Small intestine (tissue), 7 donors: ENCODE measurements at regions not wholly inside any gene's neighbourhood (a gene's known extent, or its start where the extent isn't known, plus 50 kb on each side); places are given as distances from the start of the nearest gene placed in this dataset.
A peak's percentile ranks its signal among the peaks of the same experiment; 100 is the strongest.

Source experiments
- DNase-seq, 2 donors: peaks; one replicate each; pipeline versions ENCODE4 v3.0.0 to v3.0.0-alpha.2; 2013
- FAIRE-seq: peaks from 2 replicates; lab custom pipeline; 2012; peaks lifted over from hg19 to GRCh38; lab: Jason Lieb, UNC
- H3K27ac ChIP-seq, 3 donors: one replicate each; pipeline ENCODE4 v1.5.1; 2013; ENCODE audit warnings: low read length in 2 of 3, mild to moderate bottlenecking in 2 of 3, control low read depth in 1 of 3, inconsistent platforms in 1 of 3, low read depth in 1 of 3, moderate library complexity in 1 of 3
- H3K27me3 ChIP-seq, 3 donors: one replicate each; pipeline ENCODE4 v1.6.1; 2013; ENCODE audit warnings: low read length in 3 of 3, inconsistent platforms in 1 of 3; ENCODE audit not compliant: control insufficient read depth in 3 of 3, insufficient read depth in 3 of 3
- H3K36me3 ChIP-seq, 3 donors: one replicate each; pipeline ENCODE4 v1.6.1; 2013; ENCODE audit warnings: low read length in 3 of 3, inconsistent platforms in 1 of 3, low read depth in 1 of 3, mild to moderate bottlenecking in 1 of 3, moderate library complexity in 1 of 3; ENCODE audit not compliant: control insufficient read depth in 3 of 3, insufficient read depth in 2 of 3
- H3K4me1 ChIP-seq, 3 donors: one replicate each; pipeline ENCODE4 v1.6.1; 2013; ENCODE audit warnings: low read length in 2 of 3, inconsistent platforms in 1 of 3, low read depth in 1 of 3, mild to moderate bottlenecking in 1 of 3, moderate library complexity in 1 of 3; ENCODE audit not compliant: control insufficient read depth in 3 of 3, insufficient read depth in 2 of 3
- H3K4me3 ChIP-seq, 3 donors: one replicate each; pipeline ENCODE4 v1.5.1; 2013; ENCODE audit warnings: low read length in 3 of 3, control low read depth in 1 of 3, inconsistent platforms in 1 of 3, low read depth in 1 of 3, mild to moderate bottlenecking in 1 of 3, moderate library complexity in 1 of 3
- H3K9me3 ChIP-seq, 2 donors: one replicate each; pipeline ENCODE4 v1.6.1; 2013; ENCODE audit warnings: low read depth in 1 of 2, low read length in 1 of 2; ENCODE audit not compliant: control insufficient read depth in 2 of 2, insufficient read depth in 1 of 2
- WGBS, 3 donors: extraction: QIAGEN DNeasy Blood & Tissue Kit; methylation state at CpG; one replicate each; pipeline ENCODE4 v1.1.7; 2013; 5-methylcytosine and 5-hydroxymethylcytosine counted together
- donor health status: healthy with polysubstance abuse.
- donor health status: control.
- donor health status: control.
- donor health status: Bipolar disorder and iron deficiency.
- donor health status: healthy.

DNA sequence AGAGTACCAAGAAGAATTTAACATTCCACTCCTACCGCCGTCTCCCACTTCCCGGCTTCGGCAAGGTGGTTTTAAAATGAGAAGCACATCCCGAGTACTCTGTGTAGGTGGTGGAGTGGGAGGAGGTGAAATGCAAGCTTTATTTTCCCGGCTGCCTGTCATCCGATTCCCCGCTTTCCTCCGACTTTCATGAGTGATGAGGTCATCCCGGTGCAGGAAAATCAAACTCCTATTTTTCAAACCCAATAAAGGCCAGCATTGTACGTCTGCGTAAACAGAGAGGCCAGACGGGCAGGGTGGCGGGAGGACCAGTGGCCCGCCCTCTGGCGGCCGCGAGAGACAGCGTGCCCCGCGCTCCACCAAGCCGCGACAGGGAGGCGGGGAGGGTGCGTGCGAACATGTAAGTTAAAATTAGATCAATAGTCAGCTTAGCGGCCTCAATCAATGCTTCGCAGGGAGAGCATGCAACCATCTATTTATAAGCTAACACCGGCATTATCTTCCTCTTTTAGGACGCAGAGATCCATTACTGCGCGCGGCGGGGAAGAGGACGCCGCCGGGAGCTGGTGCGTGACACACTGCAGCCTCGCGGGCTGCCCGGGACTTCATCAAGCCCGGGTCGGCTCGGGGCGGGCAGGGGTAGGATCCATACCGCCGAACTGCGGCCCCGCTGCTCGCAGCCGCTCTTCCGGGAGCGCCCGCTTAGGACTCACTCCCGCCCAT is 163.3 kb downstream of the CD47 start:
- Histone ChIP-seq H3K27ac (no peak overlapping the region), H3K4me1 (peaks cover 0 to 4% (median 2%) of the 10 kb centered on the region in 3 donors), H3K27me3 (peaks cover 0 to 9% (median 2%) of the 10 kb centered on the region in 3 donors), H3K36me3 (no peaks in the 10 kb centered on the region), H3K4me3 (peak overlapping the region in 2 of 3 donors; percentile 47 to 50), H3K9me3 (no peaks in the 10 kb centered on the region)
- no peak for FAIRE-seq
- WGBS, 3 donors, result 1 to 2% (median 1%) methylated on average over 55 of the region's 55 CpGs
- DNase-seq, result peak; percentile 58 to 81

DNA sequence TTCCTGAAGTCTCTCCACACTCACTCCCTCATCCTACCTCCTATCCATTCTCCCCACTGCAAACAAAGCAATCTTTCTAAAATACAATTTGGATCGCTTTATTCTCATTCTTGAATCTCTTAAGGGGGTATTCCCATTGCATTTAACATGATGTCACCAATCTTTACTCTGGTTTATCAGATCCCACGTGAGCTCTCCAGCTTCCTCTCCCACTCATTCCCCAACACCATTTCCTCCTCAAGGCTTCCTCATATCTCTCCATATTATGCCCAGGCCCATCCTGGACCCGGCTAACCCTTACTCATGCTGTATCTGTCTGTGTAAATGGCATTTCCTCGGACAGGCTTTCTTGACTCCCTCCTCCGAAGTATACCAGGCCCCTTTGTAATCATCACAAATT is 165.0 kb downstream of the CD47 start:
- Histone ChIP-seq H3K27ac (no peak overlapping the region), H3K36me3 (no peaks in the 10 kb centered on the region), H3K4me3 (no peak overlapping the region), H3K4me1 (peaks cover 0 to 4% (median 2%) of the 10 kb centered on the region in 3 donors), H3K9me3 (no peaks in the 10 kb centered on the region), H3K27me3 (peaks cover 0 to 9% (median 2%) of the 10 kb centered on the region in 3 donors)
- FAIRE-seq (no peak), DNase-seq (no peak)
- 91 to 96% (median 94%) methylated on average over 5 of the region's 5 CpGs for WGBS, 3 donors

DNA sequence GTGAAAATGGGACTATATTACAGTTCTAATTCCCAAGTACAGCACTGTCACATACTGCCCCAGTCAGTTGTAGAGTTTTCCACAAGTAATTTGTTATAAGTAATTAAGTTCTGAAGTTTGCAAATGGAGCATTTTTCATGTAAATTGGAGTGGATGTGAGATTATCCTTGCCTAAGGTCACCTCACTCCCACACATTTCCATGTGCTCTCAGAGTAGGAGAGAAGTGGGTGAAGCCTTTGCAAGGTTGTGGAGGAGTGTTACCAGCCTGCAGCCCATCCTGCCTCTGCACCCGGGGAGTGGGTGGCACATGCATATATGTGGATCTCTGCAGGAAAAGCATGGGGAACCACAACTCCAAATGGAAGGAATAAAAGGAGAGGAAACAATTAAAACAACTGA is 169.8 kb downstream of the CD47 start:
- H3K4me1 ChIP-seq, result no peaks in the 10 kb centered on the region
- no peaks in the 10 kb centered on the region for H3K36me3 ChIP-seq
- FAIRE-seq, result no peak
- no peak overlapping the region for H3K4me3 ChIP-seq
- H3K9me3 ChIP-seq, result no peaks in the 10 kb centered on the region
- no peak overlapping the region for H3K27ac ChIP-seq
- peaks cover 0 to 2% (median 0%) of the 10 kb centered on the region in 3 donors for H3K27me3 ChIP-seq
- WGBS, 3 donors, result 67 to 88% (median 83%) methylated on average over 1 of the region's 1 CpG
- DNase-seq, result no peak

DNA sequence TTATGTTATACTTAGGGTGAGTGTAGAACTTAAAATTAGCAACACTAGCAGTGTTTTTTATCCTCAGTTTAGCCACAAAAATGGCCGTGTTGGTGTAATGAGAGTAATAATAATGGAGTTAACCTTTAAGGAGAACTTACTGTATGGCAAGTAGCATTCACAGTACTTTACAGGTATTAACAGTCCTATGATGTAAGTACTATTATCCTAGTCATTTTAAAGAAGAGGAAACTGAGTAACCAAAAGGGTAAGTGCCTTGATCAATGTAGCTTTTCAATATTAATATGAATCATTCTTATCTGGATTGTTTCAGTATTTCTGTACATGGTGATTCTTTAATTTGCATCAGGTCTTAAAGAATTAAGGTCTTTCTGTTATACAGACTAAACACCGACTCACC is 170.3 kb downstream of the CD47 start:
- Histone ChIP-seq H3K9me3 (no peaks in the 10 kb centered on the region), H3K4me1 (no peaks in the 10 kb centered on the region), H3K4me3 (no peak overlapping the region), H3K27ac (no peak overlapping the region), H3K36me3 (no peaks in the 10 kb centered on the region), H3K27me3 (peaks cover 0 to 2% (median 0%) of the 10 kb centered on the region in 3 donors)
- no peak for DNase-seq
- WGBS, 3 donors, result 74 to 83% (median 79%) methylated on average over 2 of the region's 2 CpGs
- FAIRE-seq, result no peak

DNA sequence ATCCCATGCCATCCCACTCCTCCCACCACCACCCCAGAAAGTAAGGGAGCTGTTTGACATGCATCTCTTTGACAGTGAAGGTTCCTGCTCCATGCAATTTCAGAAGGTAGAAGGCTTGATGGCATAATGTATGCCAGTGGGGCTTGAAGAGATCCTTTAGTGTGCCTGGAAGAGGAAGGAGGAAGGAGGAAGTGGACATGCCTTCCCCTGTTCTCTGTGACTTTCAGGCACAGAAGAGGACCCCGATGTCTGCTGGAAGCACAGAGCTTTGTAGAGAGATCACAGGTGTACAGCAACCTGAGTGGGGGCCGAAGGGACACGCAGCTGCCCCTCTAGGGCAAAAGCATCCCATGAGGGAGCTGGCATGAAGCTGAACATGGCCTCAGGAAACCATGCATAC is 171.6 kb downstream of the CD47 start:
- Histone ChIP-seq H3K4me3 (no peak overlapping the region), H3K4me1 (no peaks in the 10 kb centered on the region), H3K27ac (no peak overlapping the region), H3K9me3 (no peaks in the 10 kb centered on the region), H3K36me3 (no peaks in the 10 kb centered on the region), H3K27me3 (peaks cover 0 to 2% (median 0%) of the 10 kb centered on the region in 3 donors)
- no peak for DNase-seq
- WGBS, 3 donors, result 75 to 77% (median 76%) methylated on average over 3 of the region's 3 CpGs
- FAIRE-seq, result no peak

DNA sequence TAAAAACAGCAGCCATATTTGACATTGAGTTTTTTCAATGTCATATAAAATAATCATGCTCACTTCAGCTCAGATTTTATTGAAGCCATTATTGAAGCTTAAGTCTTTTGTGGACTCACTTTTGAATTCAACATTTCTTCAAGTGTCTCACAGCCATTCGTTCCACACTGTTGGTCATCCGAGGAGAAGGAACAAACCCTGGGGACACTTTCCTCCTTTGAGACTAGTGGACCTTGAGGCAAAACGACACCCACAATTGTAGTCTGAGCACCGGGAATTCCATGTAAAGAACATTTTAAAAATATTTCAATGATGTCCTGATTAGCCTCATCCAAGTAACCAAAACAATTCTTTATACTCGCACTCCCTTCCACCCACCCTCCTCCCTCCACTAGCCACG is 174.7 kb downstream of the CD47 start:
- Histone ChIP-seq H3K36me3 (no peaks in the 10 kb centered on the region), H3K27ac (no peak overlapping the region), H3K4me1 (no peaks in the 10 kb centered on the region), H3K9me3 (no peaks in the 10 kb centered on the region), H3K27me3 (peaks cover 0 to 2% (median 0%) of the 10 kb centered on the region in 3 donors), H3K4me3 (no peak overlapping the region)
- no peak for DNase-seq
- FAIRE-seq, result no peak
- 84 to 86% (median 86%) methylated on average over 6 of the region's 6 CpGs for WGBS, 3 donors

DNA sequence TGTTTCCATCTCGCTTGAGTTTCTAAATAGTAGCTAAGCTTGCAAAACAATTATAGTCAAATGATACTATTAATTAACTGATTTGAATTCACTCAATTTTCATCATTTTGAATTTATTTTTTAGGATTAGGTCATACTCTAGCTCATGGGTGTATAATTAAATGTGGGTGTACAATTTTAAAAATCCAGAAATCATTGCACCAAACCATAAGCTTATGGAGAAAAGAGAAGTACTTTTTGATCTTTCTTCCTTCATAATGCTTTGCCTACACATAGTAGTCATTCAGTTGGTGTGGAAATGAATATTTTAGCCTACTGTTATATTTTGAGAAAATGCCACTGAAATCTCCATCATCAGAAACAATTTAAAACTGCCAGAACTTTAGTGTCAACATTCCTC is 175.1 kb downstream of the CD47 start:
- Histone ChIP-seq H3K4me3 (no peak overlapping the region), H3K4me1 (no peaks in the 10 kb centered on the region), H3K9me3 (no peaks in the 10 kb centered on the region), H3K27me3 (peaks cover 0 to 2% (median 0%) of the 10 kb centered on the region in 3 donors), H3K36me3 (no peaks in the 10 kb centered on the region), H3K27ac (no peak overlapping the region)
- no peak for DNase-seq
- 87 to 94% (median 90%) methylated on average over 1 of the region's 1 CpG for whole genome bisulfite sequencing, 3 donors
- FAIRE-seq, result no peak

DNA sequence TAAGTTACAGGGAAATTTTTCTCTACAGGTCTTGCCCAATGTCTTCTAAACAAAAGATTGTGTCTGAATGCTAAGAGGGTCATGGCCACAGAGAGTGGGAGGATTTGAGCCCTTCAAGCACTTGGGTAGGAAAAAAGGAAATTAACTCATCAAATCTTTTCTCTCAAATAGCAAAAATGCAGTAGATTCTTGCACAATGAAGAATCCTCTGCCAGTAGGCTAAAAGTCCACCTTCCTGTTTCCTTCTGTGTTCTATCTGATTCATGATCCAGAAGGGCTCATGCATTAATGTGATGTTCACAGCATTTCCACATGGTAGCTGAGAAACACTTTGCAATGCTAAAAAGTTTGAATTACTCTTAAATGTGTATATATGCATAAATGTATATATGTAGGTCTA is 177.1 kb downstream of the CD47 start:
- DNase-seq (no peak), FAIRE-seq (no peak)
- Histone ChIP-seq H3K9me3 (no peaks in the 10 kb centered on the region), H3K4me1 (no peaks in the 10 kb centered on the region), H3K27ac (no peak overlapping the region), H3K27me3 (peaks cover 0 to 2% (median 0%) of the 10 kb centered on the region in 3 donors), H3K4me3 (no peak overlapping the region), H3K36me3 (no peaks in the 10 kb centered on the region)
